ENCODE measurements at regions not wholly inside any gene's neighbourhood (a gene's known extent, or its start where the extent isn't known, plus 50 kb on each side); places are given as distances from the start of the nearest gene placed in this dataset.

- no peak overlapping the region for H3K9ac ChIP-seq (ENCODE audit: low read length)
- H3K4me2 ChIP-seq (ENCODE audit: low read depth, low read length, poor library complexity, severe bottlenecking), result no peak overlapping the region
- no peaks in the 10 kb centered on the region for H4K20me1 ChIP-seq (ENCODE audit: low read depth, low read length)
- H2AFZ ChIP-seq (ENCODE audit: low read depth, low read length, severe bottlenecking), result no peak overlapping the region
- no peak overlapping the region for H3K27ac ChIP-seq (ENCODE audit: low read depth, low read length)
- H3K9me2 ChIP-seq (replicated peaks; ENCODE audit: insufficient read depth, low read length), result no peaks in the 10 kb centered on the region
- no peaks in the 10 kb centered on the region for H3K36me3 ChIP-seq (ENCODE audit: low read length)
- TF ChIP-seq CTCF (IDR thresholded peaks at IDR 0.05; ENCODE audit: insufficient read depth, low read length, poor library complexity, severe bottlenecking) (no peak), EZH2phosphoT487 (conservative IDR thresholded peaks at IDR 0.05; ENCODE audit: low read length) (no peak)
- no peaks in the 10 kb centered on the region for H3K27me3 ChIP-seq (ENCODE audit: low read length)
- no peak overlapping the region for H3K4me3 ChIP-seq (ENCODE audit: insufficient read depth, low read length, poor library complexity, severe bottlenecking)
- no peaks in the 10 kb centered on the region for H3K79me2 ChIP-seq (ENCODE audit: insufficient read depth, low read length)
- H3F3A ChIP-seq (ENCODE audit: insufficient read depth), result no peaks in the 10 kb centered on the region
- no peaks in the 10 kb centered on the region for H3K9me3 ChIP-seq (ENCODE audit: insufficient read depth, low read length)
These were observed 79.9 kb upstream of the ARHGAP28 start for GRCh38 chr18:6649421-6650126.

DNA sequence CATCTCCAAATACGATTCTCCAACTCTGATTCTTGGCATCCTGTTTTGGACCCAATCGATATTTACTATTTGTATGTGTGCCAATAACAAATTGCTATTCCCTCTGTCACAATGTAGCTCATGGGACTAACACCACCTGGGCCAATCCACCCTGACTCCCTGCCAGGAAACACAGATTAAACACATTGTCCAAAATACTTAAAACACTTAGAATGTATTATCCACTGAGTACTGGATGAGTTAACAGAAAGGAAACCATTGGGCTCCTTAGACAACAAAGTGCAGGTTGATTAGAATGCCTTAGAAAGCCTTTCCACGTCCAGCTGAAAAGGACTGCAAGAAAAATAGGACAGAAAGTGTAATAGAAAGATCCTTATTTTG, 79.4 kb upstream of the ARHGAP28 start:
- Histone ChIP-seq H3F3A (ENCODE audit: insufficient read depth) (no peaks in the 10 kb centered on the region), H3K4me2 (ENCODE audit: low read depth, low read length, poor library complexity, severe bottlenecking) (no peak overlapping the region), H3K4me3 (ENCODE audit: insufficient read depth, low read length, poor library complexity, severe bottlenecking) (no peak overlapping the region), H3K9me2 (replicated peaks; ENCODE audit: insufficient read depth, low read length) (no peaks in the 10 kb centered on the region), H3K79me2 (ENCODE audit: insufficient read depth, low read length) (no peaks in the 10 kb centered on the region), H3K9ac (ENCODE audit: low read length) (no peak overlapping the region), H3K27me3 (ENCODE audit: low read length) (no peaks in the 10 kb centered on the region), H2AFZ (ENCODE audit: low read depth, low read length, severe bottlenecking) (no peak overlapping the region), H4K20me1 (ENCODE audit: low read depth, low read length) (no peaks in the 10 kb centered on the region), H3K36me3 (ENCODE audit: low read length) (no peaks in the 10 kb centered on the region), H3K9me3 (ENCODE audit: insufficient read depth, low read length) (no peaks in the 10 kb centered on the region), H3K27ac (ENCODE audit: low read depth, low read length) (no peak overlapping the region)
- TF ChIP-seq EZH2phosphoT487 (conservative IDR thresholded peaks at IDR 0.05; ENCODE audit: low read length), result no peak
- no peak for TF ChIP-seq CTCF (IDR thresholded peaks at IDR 0.05; ENCODE audit: insufficient read depth, low read length, poor library complexity, severe bottlenecking)

GRCh38 chr18:6650747-6651146, 78.8 kb upstream of the ARHGAP28 start:
- Histone ChIP-seq H3K4me3 (ENCODE audit: insufficient read depth, low read length, poor library complexity, severe bottlenecking) (no peak overlapping the region), H4K20me1 (ENCODE audit: low read depth, low read length) (no peaks in the 10 kb centered on the region), H3F3A (ENCODE audit: insufficient read depth) (no peaks in the 10 kb centered on the region), H3K9me2 (replicated peaks; ENCODE audit: insufficient read depth, low read length) (no peaks in the 10 kb centered on the region), H3K9me3 (ENCODE audit: insufficient read depth, low read length) (no peaks in the 10 kb centered on the region), H3K27ac (ENCODE audit: low read depth, low read length) (no peak overlapping the region), H2AFZ (ENCODE audit: low read depth, low read length, severe bottlenecking) (no peak overlapping the region), H3K4me2 (ENCODE audit: low read depth, low read length, poor library complexity, severe bottlenecking) (no peak overlapping the region), H3K79me2 (ENCODE audit: insufficient read depth, low read length) (no peaks in the 10 kb centered on the region), H3K9ac (ENCODE audit: low read length) (no peak overlapping the region), H3K36me3 (ENCODE audit: low read length) (no peaks in the 10 kb centered on the region), H3K27me3 (ENCODE audit: low read length) (no peaks in the 10 kb centered on the region)
- no peak for TF ChIP-seq CTCF (IDR thresholded peaks at IDR 0.05; ENCODE audit: insufficient read depth, low read length, poor library complexity, severe bottlenecking)

All from SU-DHL-6 (cell line).